Neural crest cell (in vitro differentiated cells): ENCODE measurements at regions not wholly inside any gene's neighbourhood (a gene's known extent, or its start where the extent isn't known, plus 50 kb on each side); places are given as distances from the start of the nearest gene placed in this dataset.

ENCODE experiments used
- DNase-seq: peaks from one replicate; pipeline ENCODE4 v3.0.0; 2021; ENCODE audit warnings: low read depth, mixed read lengths, low spot score
- H3K27ac Mint-ChIP-seq: one replicate; pipeline ENCODE4 v1.8.0; 2021; ENCODE audit warnings: mild to moderate bottlenecking, mixed read lengths; ENCODE audit not compliant: unreplicated experiment
- H3K27me3 Mint-ChIP-seq: 2 replicates; pipeline ENCODE4 v1.8.0; 2021; ENCODE audit warnings: low read depth, mild to moderate bottlenecking, mixed read lengths
- H3K36me3 Mint-ChIP-seq: 2 replicates; pipeline ENCODE4 v1.8.0; 2021; ENCODE audit warnings: low read depth, mild to moderate bottlenecking, mixed read lengths
- H3K4me1 Mint-ChIP-seq: 2 replicates; pipeline ENCODE4 v1.8.0; 2021; ENCODE audit warnings: mixed read lengths
- H3K4me3 Mint-ChIP-seq: one replicate; pipeline ENCODE4 v1.8.0; 2021; ENCODE audit warnings: mild to moderate bottlenecking, mixed read lengths
- H3K9me3 Mint-ChIP-seq: 2 replicates; pipeline ENCODE4 v1.8.0; 2021; ENCODE audit warnings: mixed read lengths
- TF ChIP-seq, protein P1 (sequence below): fragments of 200-600 bp; sonication (generic); conservative IDR thresholded peaks from 2 replicates; pipeline ENCODE4 v1.5.0; 2021; ENCODE audit warnings: antibody characterized with exemption, mild to moderate bottlenecking

DNA sequence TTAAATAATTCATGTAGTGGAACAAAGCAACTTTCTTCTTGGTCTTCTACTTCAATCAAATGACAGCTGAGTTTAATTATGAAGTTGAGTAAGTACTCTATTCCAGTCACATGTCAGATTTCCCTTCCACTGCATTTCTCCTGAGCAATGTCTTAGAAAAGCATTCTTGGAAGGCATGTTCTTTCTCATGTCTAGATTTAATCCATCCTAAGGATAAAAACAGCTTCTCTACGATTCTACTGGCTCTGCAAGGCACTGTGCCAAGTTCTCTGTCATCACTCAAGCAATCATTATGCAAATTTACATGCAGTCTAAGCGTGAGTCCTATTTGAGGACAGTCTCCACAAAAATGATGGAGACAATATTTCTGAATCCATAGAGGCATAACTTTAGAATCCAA, 142.4 kb downstream of the YIPF5 start:
- no peak overlapping the region for H3K27ac Mint-ChIP-seq
- no peak overlapping the region for H3K4me3 Mint-ChIP-seq
- TF ChIP-seq, protein P1, sequence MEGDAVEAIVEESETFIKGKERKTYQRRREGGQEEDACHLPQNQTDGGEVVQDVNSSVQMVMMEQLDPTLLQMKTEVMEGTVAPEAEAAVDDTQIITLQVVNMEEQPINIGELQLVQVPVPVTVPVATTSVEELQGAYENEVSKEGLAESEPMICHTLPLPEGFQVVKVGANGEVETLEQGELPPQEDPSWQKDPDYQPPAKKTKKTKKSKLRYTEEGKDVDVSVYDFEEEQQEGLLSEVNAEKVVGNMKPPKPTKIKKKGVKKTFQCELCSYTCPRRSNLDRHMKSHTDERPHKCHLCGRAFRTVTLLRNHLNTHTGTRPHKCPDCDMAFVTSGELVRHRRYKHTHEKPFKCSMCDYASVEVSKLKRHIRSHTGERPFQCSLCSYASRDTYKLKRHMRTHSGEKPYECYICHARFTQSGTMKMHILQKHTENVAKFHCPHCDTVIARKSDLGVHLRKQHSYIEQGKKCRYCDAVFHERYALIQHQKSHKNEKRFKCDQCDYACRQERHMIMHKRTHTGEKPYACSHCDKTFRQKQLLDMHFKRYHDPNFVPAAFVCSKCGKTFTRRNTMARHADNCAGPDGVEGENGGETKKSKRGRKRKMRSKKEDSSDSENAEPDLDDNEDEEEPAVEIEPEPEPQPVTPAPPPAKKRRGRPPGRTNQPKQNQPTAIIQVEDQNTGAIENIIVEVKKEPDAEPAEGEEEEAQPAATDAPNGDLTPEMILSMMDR = no peak
- H3K4me1 Mint-ChIP-seq = peaks cover 6% of the 10 kb centered on the region
- H3K36me3 Mint-ChIP-seq = no peaks in the 10 kb centered on the region
- no peaks in the 10 kb centered on the region for H3K27me3 Mint-ChIP-seq
- no peak for DNase-seq
- no peaks in the 10 kb centered on the region for H3K9me3 Mint-ChIP-seq

DNA sequence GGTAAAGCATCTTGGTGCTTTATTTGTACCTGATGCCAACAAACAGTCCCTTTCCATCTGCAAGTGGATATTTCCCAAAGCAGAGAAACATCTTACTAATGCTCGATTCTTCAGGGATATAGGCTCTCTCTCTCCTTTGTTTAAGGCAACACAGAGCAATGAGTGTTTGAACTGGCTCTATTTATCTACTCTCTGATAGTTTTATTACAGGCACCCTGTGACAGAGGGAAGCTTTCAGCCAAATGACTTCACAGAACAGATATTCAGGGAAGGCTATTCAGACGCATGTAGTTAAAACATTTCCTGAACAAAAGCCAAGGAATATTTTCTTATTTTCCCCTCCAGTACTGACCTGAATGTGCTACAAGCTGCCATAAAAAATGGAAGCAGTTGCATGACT, 141.8 kb downstream of the YIPF5 start:
- H3K4me3 Mint-ChIP-seq = no peak overlapping the region
- H3K9me3 Mint-ChIP-seq = no peaks in the 10 kb centered on the region
- TF ChIP-seq, protein P1 = no peak
- H3K4me1 Mint-ChIP-seq = peaks cover 6% of the 10 kb centered on the region
- DNase-seq = no peak
- H3K27me3 Mint-ChIP-seq = no peaks in the 10 kb centered on the region
- no peak overlapping the region for H3K27ac Mint-ChIP-seq
- H3K36me3 Mint-ChIP-seq = no peaks in the 10 kb centered on the region

- no peak for DNase-seq
- no peak overlapping the region for H3K4me3 Mint-ChIP-seq
- TF ChIP-seq, protein P1 = no peak
- no peaks in the 10 kb centered on the region for H3K27me3 Mint-ChIP-seq
- no peak overlapping the region for H3K27ac Mint-ChIP-seq
- H3K36me3 Mint-ChIP-seq = no peaks in the 10 kb centered on the region
- peaks cover 3% of the 10 kb centered on the region for H3K9me3 Mint-ChIP-seq
- peaks cover 6% of the 10 kb centered on the region for H3K4me1 Mint-ChIP-seq
These were observed 139.6 kb downstream of the YIPF5 start for GRCh38 chr5:144030904-144031303.

- no peak for DNase-seq
- Mint-ChIP-seq H3K4me3 (no peak overlapping the region), H3K4me1 (peaks cover 6% of the 10 kb centered on the region), H3K9me3 (peaks cover 3% of the 10 kb centered on the region), H3K36me3 (no peaks in the 10 kb centered on the region), H3K27ac (no peak overlapping the region), H3K27me3 (no peaks in the 10 kb centered on the region)
- TF ChIP-seq, protein P1 = no peak
These were observed 138.1 kb downstream of the YIPF5 start for GRCh38 chr5:144032375-144032774.

- peaks cover 3% of the 10 kb centered on the region for H3K9me3 Mint-ChIP-seq
- H3K4me3 Mint-ChIP-seq = no peak overlapping the region
- TF ChIP-seq, protein P1 = no peak
- H3K27me3 Mint-ChIP-seq = no peaks in the 10 kb centered on the region
- no peak for DNase-seq
- H3K36me3 Mint-ChIP-seq = no peaks in the 10 kb centered on the region
- H3K27ac Mint-ChIP-seq = no peak overlapping the region
- peaks cover 4% of the 10 kb centered on the region for H3K4me1 Mint-ChIP-seq
These were observed 137.0 kb downstream of the YIPF5 start for GRCh38 chr5:144033486-144033885.
